Natural killer cell (primary cell): ENCODE measurements at regions not wholly inside any gene's neighbourhood (a gene's known extent, or its start where the extent isn't known, plus 50 kb on each side); places are given as distances from the start of the nearest gene placed in this dataset.

ENCODE experiments used
- ATAC-seq, 3 donors: fragments of 150-1000 bp in 2 of 3; fragments of 200-7000 bp in 1 of 3; cut with Tn5 transposase; 1 replicate in 1 of 3; 2 replicates in 2 of 3; pipeline ENCODE4 v1.10.0; 2021; ENCODE audit warnings: mild to moderate bottlenecking in 2 of 3, moderate library complexity in 2 of 3
- DNase-seq, 2 donors: peaks; one replicate each; pipeline versions ENCODE4 v3.0.0 to v3.0.0-alpha.2; 2013 to 2021; ENCODE audit warnings: mixed read lengths in 1 of 2
- H3K27ac ChIP-seq: one replicate; pipeline ENCODE4 v1.5.1; 2013; ENCODE audit warnings: mild to moderate bottlenecking, low read length
- H3K27me3 ChIP-seq: one replicate; pipeline ENCODE4 v1.6.1; 2013; ENCODE audit warnings: low read length; ENCODE audit not compliant: control insufficient read depth, insufficient read depth
- H3K36me3 ChIP-seq: one replicate; pipeline ENCODE4 v1.6.1; 2013; ENCODE audit warnings: low read length; ENCODE audit not compliant: control insufficient read depth, insufficient read depth
- H3K4me1 ChIP-seq: one replicate; pipeline ENCODE4 v1.6.1; 2013; ENCODE audit warnings: low read length; ENCODE audit not compliant: control insufficient read depth, insufficient read depth
- H3K4me3 ChIP-seq: one replicate; pipeline ENCODE4 v1.5.1; 2013; ENCODE audit warnings: low read length
- H3K9me3 ChIP-seq: one replicate; pipeline ENCODE4 v1.6.1; 2013; ENCODE audit warnings: low read length; ENCODE audit not compliant: control insufficient read depth, insufficient read depth
- H3K27ac Mint-ChIP-seq, 2 donors: one replicate each; pipeline ENCODE4 v1.8.0; 2022; ENCODE audit warnings: mild to moderate bottlenecking in 2 of 2, mixed read lengths in 2 of 2, moderate library complexity in 1 of 2
- H3K27me3 Mint-ChIP-seq, 2 donors: one replicate each; pipeline ENCODE4 v1.8.0; 2022; ENCODE audit warnings: low read depth in 2 of 2, mixed read lengths in 2 of 2
- H3K36me3 Mint-ChIP-seq: one replicate; pipeline ENCODE4 v1.8.0; 2022; ENCODE audit warnings: mixed read lengths
- H3K4me1 Mint-ChIP-seq, 2 donors: one replicate each; pipeline ENCODE4 v1.8.0; 2022; ENCODE audit warnings: mixed read lengths in 2 of 2
- H3K4me3 Mint-ChIP-seq: one replicate; pipeline ENCODE4 v1.8.0; 2022; ENCODE audit warnings: mild to moderate bottlenecking, moderate library complexity, mixed read lengths
- H3K9me3 Mint-ChIP-seq, 2 donors: one replicate each; pipeline ENCODE4 v1.8.0; 2022; ENCODE audit warnings: mixed read lengths in 2 of 2
- WGBS: methylation state at CpG from one replicate; pipeline ENCODE4 v1.1.7; 2013; ENCODE audit warnings: missing lambda C conversion rate; ENCODE audit not compliant: insufficient coverage; 5-methylcytosine and 5-hydroxymethylcytosine counted together
- intact Hi-C: fragments of 100-400 bp; cut with micrococcal nuclease; formaldehyde crosslinking; loops from one replicate; pipeline ENCODE4 v1.14.2; 2022
- TF ChIP-seq, protein P1 (sequence below): fragments of 200-600 bp; IDR thresholded peaks from one replicate; pipeline ENCODE4 v1.8.0; 2022; ENCODE audit warnings: antibody characterized with exemption

DNA sequence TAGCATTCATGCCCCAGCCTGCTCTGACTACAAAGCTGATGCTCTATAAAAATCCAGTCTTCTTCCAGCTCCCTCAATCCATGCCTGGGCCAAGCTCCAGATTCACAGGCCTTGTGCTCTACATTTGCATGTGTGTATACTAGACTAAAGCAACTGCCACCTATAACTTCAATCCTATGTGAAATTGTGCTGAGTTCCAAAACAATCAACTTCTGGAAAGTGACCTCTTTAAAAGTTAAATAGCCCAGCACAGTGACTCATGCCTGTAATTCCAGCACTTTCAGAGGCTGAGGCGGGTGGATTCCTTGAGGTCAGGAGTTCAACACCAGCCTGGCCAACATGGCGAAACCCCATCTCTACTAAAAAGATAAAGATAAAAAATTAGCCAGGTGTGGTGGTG is 114.3 kb upstream of the ZC3H12C start:
- Histone ChIP-seq H3K27me3 (no peaks in the 10 kb centered on the region), H3K27ac (no peak overlapping the region), H3K4me1 (no peaks in the 10 kb centered on the region), H3K4me3 (no peak overlapping the region), H3K9me3 (no peaks in the 10 kb centered on the region), H3K36me3 (no peaks in the 10 kb centered on the region)
- ATAC-seq (no peak), DNase-seq (no peak)
- H3K4me3 Mint-ChIP-seq, result no peak overlapping the region
- peaks cover under 1 to 2% of the 10 kb centered on the region in 2 donors for H3K4me1 Mint-ChIP-seq
- peaks cover 8 to 15% of the 10 kb centered on the region in 2 donors for H3K27me3 Mint-ChIP-seq
- H3K27ac Mint-ChIP-seq, result no peak overlapping the region
- TF ChIP-seq, protein P1, sequence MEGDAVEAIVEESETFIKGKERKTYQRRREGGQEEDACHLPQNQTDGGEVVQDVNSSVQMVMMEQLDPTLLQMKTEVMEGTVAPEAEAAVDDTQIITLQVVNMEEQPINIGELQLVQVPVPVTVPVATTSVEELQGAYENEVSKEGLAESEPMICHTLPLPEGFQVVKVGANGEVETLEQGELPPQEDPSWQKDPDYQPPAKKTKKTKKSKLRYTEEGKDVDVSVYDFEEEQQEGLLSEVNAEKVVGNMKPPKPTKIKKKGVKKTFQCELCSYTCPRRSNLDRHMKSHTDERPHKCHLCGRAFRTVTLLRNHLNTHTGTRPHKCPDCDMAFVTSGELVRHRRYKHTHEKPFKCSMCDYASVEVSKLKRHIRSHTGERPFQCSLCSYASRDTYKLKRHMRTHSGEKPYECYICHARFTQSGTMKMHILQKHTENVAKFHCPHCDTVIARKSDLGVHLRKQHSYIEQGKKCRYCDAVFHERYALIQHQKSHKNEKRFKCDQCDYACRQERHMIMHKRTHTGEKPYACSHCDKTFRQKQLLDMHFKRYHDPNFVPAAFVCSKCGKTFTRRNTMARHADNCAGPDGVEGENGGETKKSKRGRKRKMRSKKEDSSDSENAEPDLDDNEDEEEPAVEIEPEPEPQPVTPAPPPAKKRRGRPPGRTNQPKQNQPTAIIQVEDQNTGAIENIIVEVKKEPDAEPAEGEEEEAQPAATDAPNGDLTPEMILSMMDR, result no peak
- H3K36me3 Mint-ChIP-seq, result no peaks in the 10 kb centered on the region
- no CpG with 5 or more reads among the region's 2 CpGs for WGBS
- H3K9me3 Mint-ChIP-seq, result peaks cover 0 to 4% of the 10 kb centered on the region in 2 donors
- intact Hi-C loops, result no loop called here

DNA sequence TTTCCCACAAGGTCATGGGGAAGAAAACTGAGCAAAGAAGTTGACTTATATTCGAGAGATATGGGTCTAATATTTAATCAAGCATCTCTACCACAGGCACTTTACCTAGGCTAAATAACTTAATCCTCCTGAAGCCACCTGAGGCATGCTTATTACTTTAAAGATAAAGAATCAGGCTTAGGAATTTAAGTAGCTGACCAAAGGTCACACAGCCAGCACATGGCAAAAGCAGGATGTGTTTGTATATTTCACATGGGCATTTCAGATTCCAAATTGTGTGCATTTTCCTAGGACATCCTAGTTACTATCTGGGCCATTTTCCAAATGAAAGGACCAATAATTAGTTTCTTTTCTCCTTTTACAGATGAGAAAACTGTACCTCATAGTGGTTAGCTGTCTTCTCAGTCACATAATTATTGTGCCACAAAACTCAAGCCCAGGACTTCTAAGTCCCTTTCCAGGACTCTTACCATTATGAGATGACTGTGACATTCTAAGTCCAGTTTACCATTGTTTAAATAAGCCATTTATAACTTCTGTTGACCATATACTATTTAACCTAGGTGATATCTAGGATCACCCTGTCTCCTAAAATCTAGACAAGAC is 112.1 kb upstream of the ZC3H12C start:
- no CpG with 5 or more reads among the region's 1 CpG for WGBS
- DNase-seq, result no peak
- no peak overlapping the region for H3K4me3 Mint-ChIP-seq
- Histone ChIP-seq H3K27ac (no peak overlapping the region), H3K36me3 (no peaks in the 10 kb centered on the region), H3K4me3 (no peak overlapping the region), H3K9me3 (no peaks in the 10 kb centered on the region), H3K4me1 (peaks cover 2% of the 10 kb centered on the region), H3K27me3 (no peaks in the 10 kb centered on the region)
- TF ChIP-seq, protein P1, result no peak
- peaks cover 0 to under 1% of the 10 kb centered on the region in 2 donors for H3K27me3 Mint-ChIP-seq
- intact Hi-C loops, result no loop called here
- no peaks in the 10 kb centered on the region for H3K9me3 Mint-ChIP-seq
- peaks cover 14 to 16% of the 10 kb centered on the region in 2 donors for H3K4me1 Mint-ChIP-seq
- no peak for ATAC-seq
- no peaks in the 10 kb centered on the region for H3K36me3 Mint-ChIP-seq
- H3K27ac Mint-ChIP-seq, result no peak overlapping the region

DNA sequence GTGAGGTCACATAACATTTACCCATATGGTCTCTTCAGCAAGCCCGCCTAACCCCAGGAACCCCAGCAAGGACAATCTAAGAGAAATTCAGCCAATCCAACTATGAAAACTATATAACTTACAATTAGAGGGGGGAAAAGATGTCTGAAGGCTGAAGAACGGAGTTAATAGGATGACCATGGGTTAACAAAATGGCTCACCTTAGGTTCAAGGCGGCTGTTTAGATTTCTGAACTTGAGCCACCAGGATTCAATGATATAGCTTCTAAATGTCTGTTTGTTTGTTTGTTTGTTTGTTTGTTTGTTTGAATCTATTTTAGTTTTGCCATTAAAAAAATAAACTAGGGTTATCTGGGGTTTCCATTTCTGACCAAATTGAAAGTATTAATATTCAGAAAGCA is 109.8 kb upstream of the ZC3H12C start:
- peaks cover 2% of the 10 kb centered on the region for H3K4me1 ChIP-seq
- WGBS, result 95% methylated on average over 3 of the region's 3 CpGs
- intact Hi-C loops, result no loop called here
- Mint-ChIP-seq H3K4me3 (no peak overlapping the region), H3K9me3 (no peaks in the 10 kb centered on the region), H3K27me3 (no peaks in the 10 kb centered on the region), H3K36me3 (no peaks in the 10 kb centered on the region), H3K4me1 (peaks cover 14 to 16% of the 10 kb centered on the region in 2 donors), H3K27ac (no peak overlapping the region)
- no peak overlapping the region for H3K4me3 ChIP-seq
- TF ChIP-seq, protein P1, result no peak
- no peaks in the 10 kb centered on the region for H3K36me3 ChIP-seq
- no peaks in the 10 kb centered on the region for H3K27me3 ChIP-seq
- ATAC-seq, result no peak
- H3K27ac ChIP-seq, result no peak overlapping the region
- no peak for DNase-seq
- no peaks in the 10 kb centered on the region for H3K9me3 ChIP-seq
